ENCODE measurements at regions not wholly inside any gene's neighbourhood (a gene's known extent, or its start where the extent isn't known, plus 50 kb on each side); places are given as distances from the start of the nearest gene placed in this dataset.

DNA sequence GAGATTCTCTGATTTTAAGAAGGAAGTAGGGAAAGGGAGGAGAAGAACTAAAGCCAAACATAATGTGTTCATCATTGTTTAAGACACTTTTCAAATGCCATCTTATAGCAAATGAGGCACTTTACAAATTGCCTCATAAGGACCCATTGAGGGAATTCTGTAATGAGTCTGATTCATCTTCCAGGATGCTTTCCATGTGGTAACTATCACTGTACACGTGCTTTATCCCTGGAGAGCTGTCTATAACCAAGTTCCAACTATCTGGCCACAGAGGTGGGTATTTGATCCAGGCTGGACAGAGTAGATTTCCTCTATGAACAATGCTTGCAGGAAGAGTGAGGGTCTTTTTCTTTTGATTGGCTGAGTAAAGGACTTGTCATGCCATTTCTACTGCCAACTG is 183.5 kb upstream of the NFIB start (continued):
- TF ChIP-seq CEBPB (IDR thresholded peaks at IDR 0.05; ENCODE audit: low read depth) (no peak), JUND (IDR thresholded peaks at IDR 0.05) (no peak), ELF1 (IDR thresholded peaks at IDR 0.05; ENCODE audit: borderline replicate concordance, low read depth) (no peak), POLR2AphosphoS5 (IDR thresholded peaks at IDR 0.05; ENCODE audit: low read depth, low read length) (no peak), FOSL1 (IDR thresholded peaks at IDR 0.05; ENCODE audit: low read depth) (no peak), POLR2A (IDR thresholded peaks at IDR 0.05; ENCODE audit: borderline replicate concordance, extremely low read depth, insufficient read depth, insufficient read length) (no peak), ZFX (IDR thresholded peaks at IDR 0.05) (no peak), ZNF274 (IDR thresholded peaks at IDR 0.05; ENCODE audit: low read depth, low read length) (no peak), EGR1 (IDR thresholded peaks at IDR 0.05; ENCODE audit: low read depth) (no peak), TCF7L2 (IDR thresholded peaks at IDR 0.05; ENCODE audit: borderline replicate concordance, extremely low read depth, insufficient read depth, insufficient read length) (no peak), EZH2phosphoT487 (IDR thresholded peaks at IDR 0.05; ENCODE audit: borderline replicate concordance) (no peak)
- TF ChIP-seq, protein P1, sequence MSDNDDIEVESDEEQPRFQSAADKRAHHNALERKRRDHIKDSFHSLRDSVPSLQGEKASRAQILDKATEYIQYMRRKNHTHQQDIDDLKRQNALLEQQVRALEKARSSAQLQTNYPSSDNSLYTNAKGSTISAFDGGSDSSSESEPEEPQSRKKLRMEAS (IDR thresholded peaks at IDR 0.05) = no peak

DNA sequence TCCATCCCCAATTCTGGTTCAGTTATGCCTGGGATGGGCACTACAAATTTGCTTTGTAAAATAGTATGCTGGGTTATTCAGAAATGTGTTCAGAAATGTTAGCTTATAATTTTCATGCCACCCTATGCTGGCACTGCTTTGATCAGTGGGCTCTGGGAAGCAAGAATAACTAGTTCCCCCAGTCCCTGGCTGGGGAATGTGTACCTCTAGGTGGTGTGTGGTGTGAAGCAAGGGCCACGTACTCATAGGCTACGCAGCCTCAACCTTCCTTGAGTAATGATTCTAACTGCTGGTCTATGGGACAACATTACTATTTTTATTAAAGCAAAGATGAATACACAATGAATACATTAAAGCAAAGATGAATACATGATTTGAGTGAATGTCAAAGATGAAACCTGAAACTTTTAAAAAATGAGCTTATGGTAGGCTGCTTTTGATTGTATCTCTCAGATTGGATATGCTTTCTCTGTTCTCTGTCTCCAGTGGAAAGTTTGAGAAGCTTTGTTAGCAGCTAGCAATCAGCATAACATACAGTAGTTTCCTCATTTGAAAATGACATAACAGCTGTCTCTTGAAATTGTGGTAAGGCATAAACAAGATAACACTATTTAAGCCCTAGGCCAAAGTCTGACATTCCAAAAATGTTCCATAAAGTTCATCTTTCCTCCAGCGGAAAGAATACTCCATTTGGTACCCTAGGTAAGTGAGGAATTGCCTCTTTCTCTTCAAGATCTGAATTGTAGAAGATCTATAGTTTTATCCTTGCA is 174.7 kb upstream of the NFIB start:
- no peaks in the 10 kb centered on the region for H3K9me3 ChIP-seq (ENCODE audit: control insufficient read depth in 1 of 2, insufficient read depth in 1 of 2, low read depth in 1 of 2, low read length in 2 of 2)
- ChIA-PET POLR2A (no interaction called here), CTCF (no interaction called here), RAD21 (ENCODE audit: low non-redundant PET in 1 of 2, low total read pairs in 2 of 2, uncharacterized antibody in 2 of 2, unreplicated experiment in 2 of 2) (no interaction called here)
- H3K27ac ChIP-seq (ENCODE audit: low read depth, low read length) = no peak overlapping the region
- H3K4me3 ChIP-seq (replicated peaks in 1 of 2; ENCODE audit: low read depth in 1 of 2, low read length in 2 of 2) = no peak overlapping the region
- no peak overlapping the region for H3K4me2 ChIP-seq (ENCODE audit: low read length)
- no peaks in the 10 kb centered on the region for H3K36me3 ChIP-seq (ENCODE audit: control insufficient read depth in 1 of 2, insufficient read depth in 2 of 2, low read length in 2 of 2)
- ATAC-seq (no peak), DNase-seq (ENCODE audit: low read depth, low spot score) (no peak)
- no peak overlapping the region for H2AFZ ChIP-seq (ENCODE audit: low read depth, low read length, poor library complexity, severe bottlenecking)
- no peaks in the 10 kb centered on the region for H3K79me2 ChIP-seq (ENCODE audit: insufficient read depth, low read length)
- no peaks in the 10 kb centered on the region for H3K4me1 ChIP-seq (ENCODE audit: control insufficient read depth in 1 of 2, insufficient read depth in 2 of 2, low read length in 2 of 2)
- TF ChIP-seq JUND (IDR thresholded peaks at IDR 0.05) = no peak
- no peak for TF ChIP-seq RAD21 (IDR thresholded peaks at IDR 0.05; ENCODE audit: low read depth)
- TF ChIP-seq EZH2 (IDR thresholded peaks at IDR 0.05) = no peak
- TF ChIP-seq POLR2A (IDR thresholded peaks at IDR 0.05; ENCODE audit: borderline replicate concordance, extremely low read depth, insufficient read depth, insufficient read length) = no peak
- no peak for TF ChIP-seq ZNF274 (IDR thresholded peaks at IDR 0.05; ENCODE audit: low read depth, low read length)
- no peak for TF ChIP-seq ELF1 (IDR thresholded peaks at IDR 0.05; ENCODE audit: borderline replicate concordance, low read depth)
- TF ChIP-seq SRF (IDR thresholded peaks at IDR 0.05; ENCODE audit: low read depth) = no peak
- no peak for TF ChIP-seq SIN3A (IDR thresholded peaks at IDR 0.05; ENCODE audit: low read depth)
- no peak for TF ChIP-seq POLR2AphosphoS5 (IDR thresholded peaks at IDR 0.05; ENCODE audit: low read depth, low read length)
- TF ChIP-seq FOSL1 (IDR thresholded peaks at IDR 0.05; ENCODE audit: low read depth) = no peak
- TF ChIP-seq, protein P2, sequence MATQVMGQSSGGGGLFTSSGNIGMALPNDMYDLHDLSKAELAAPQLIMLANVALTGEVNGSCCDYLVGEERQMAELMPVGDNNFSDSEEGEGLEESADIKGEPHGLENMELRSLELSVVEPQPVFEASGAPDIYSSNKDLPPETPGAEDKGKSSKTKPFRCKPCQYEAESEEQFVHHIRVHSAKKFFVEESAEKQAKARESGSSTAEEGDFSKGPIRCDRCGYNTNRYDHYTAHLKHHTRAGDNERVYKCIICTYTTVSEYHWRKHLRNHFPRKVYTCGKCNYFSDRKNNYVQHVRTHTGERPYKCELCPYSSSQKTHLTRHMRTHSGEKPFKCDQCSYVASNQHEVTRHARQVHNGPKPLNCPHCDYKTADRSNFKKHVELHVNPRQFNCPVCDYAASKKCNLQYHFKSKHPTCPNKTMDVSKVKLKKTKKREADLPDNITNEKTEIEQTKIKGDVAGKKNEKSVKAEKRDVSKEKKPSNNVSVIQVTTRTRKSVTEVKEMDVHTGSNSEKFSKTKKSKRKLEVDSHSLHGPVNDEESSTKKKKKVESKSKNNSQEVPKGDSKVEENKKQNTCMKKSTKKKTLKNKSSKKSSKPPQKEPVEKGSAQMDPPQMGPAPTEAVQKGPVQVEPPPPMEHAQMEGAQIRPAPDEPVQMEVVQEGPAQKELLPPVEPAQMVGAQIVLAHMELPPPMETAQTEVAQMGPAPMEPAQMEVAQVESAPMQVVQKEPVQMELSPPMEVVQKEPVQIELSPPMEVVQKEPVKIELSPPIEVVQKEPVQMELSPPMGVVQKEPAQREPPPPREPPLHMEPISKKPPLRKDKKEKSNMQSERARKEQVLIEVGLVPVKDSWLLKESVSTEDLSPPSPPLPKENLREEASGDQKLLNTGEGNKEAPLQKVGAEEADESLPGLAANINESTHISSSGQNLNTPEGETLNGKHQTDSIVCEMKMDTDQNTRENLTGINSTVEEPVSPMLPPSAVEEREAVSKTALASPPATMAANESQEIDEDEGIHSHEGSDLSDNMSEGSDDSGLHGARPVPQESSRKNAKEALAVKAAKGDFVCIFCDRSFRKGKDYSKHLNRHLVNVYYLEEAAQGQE (IDR thresholded peaks at IDR 0.05; ENCODE audit: low read depth) = no peak
- TF ChIP-seq, protein P3, sequence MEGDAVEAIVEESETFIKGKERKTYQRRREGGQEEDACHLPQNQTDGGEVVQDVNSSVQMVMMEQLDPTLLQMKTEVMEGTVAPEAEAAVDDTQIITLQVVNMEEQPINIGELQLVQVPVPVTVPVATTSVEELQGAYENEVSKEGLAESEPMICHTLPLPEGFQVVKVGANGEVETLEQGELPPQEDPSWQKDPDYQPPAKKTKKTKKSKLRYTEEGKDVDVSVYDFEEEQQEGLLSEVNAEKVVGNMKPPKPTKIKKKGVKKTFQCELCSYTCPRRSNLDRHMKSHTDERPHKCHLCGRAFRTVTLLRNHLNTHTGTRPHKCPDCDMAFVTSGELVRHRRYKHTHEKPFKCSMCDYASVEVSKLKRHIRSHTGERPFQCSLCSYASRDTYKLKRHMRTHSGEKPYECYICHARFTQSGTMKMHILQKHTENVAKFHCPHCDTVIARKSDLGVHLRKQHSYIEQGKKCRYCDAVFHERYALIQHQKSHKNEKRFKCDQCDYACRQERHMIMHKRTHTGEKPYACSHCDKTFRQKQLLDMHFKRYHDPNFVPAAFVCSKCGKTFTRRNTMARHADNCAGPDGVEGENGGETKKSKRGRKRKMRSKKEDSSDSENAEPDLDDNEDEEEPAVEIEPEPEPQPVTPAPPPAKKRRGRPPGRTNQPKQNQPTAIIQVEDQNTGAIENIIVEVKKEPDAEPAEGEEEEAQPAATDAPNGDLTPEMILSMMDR (IDR thresholded peaks at IDR 0.05 in 2 of 3, conservative IDR thresholded peaks at IDR 0.05 in 1 of 3; ENCODE audit: borderline replicate concordance in 1 of 3, insufficient read depth in 1 of 3, low read depth in 2 of 3, low read length in 2 of 3) = no peak
- TF ChIP-seq TCF7L2 (IDR thresholded peaks at IDR 0.05; ENCODE audit: borderline replicate concordance, extremely low read depth, insufficient read depth, insufficient read length) = no peak
- no TSS peak for BruUV-seq (replicated peaks)
- H3K27me3 ChIP-seq (ENCODE audit: insufficient read depth, low read length) = peaks cover 13% of the 10 kb centered on the region
- H3K9ac ChIP-seq (ENCODE audit: low read length) = no peak overlapping the region
- no peaks in the 10 kb centered on the region for H4K20me1 ChIP-seq (ENCODE audit: insufficient read depth)
- H3K9me2 ChIP-seq (ENCODE audit: insufficient read depth) = no peaks in the 10 kb centered on the region
- intact Hi-C loops (cut with micrococcal nuclease) = no loop called here

Data from HCT116 (cell line).